GM12878 (cell line): ENCODE measurements at regions not wholly inside any gene's neighbourhood (a gene's known extent, or its start where the extent isn't known, plus 50 kb on each side); places are given as distances from the start of the nearest gene placed in this dataset.

Source experiments
- BCL11A ChIP-seq: IDR thresholded peaks from 2 replicates; pipeline ENCODE4 v1.6.1; 2011; ENCODE audit warnings: low read depth, low read length
- BHLHE40 ChIP-seq, 2 experiments: fragments of 450-650 bp in 1 of 2; IDR thresholded peaks; 2 replicates each; pipeline ENCODE4 v1.6.1; 2011 to 2017; ENCODE audit warnings: low read depth in 2 of 2, borderline replicate concordance in 1 of 2, improper control_type of control experiment in 1 of 2, low read length in 1 of 2, mild to moderate bottlenecking in 1 of 2
- CHD1 ChIP-seq: IDR thresholded peaks from 2 replicates; pipeline ENCODE4 v1.6.1; 2012; ENCODE audit warnings: low read depth, low read length, improper control_type of control experiment
- CHD2 ChIP-seq: IDR thresholded peaks from 2 replicates; pipeline ENCODE4 v1.6.1; 2011; ENCODE audit warnings: low read depth, low read length, improper control_type of control experiment, borderline replicate concordance
- CREM ChIP-seq: IDR thresholded peaks from 2 replicates; pipeline ENCODE4 v1.6.1; 2014; ENCODE audit warnings: antibody characterized with exemption, low read depth
- EP300 ChIP-seq, 2 experiments: fragments of 150-350 bp in 1 of 2; IDR thresholded peaks; 2 replicates each; pipeline ENCODE4 v1.6.1; 2011 to 2012; ENCODE audit warnings: low read depth in 2 of 2, low read length in 2 of 2, borderline replicate concordance in 1 of 2, improper control_type of control experiment in 1 of 2, inconsistent platforms in 1 of 2; ENCODE audit not compliant: control insufficient read depth in 1 of 2
- POLR2AphosphoS5 ChIP-seq: IDR thresholded peaks from 2 replicates; pipeline ENCODE4 v1.6.1; 2011; ENCODE audit warnings: mild to moderate bottlenecking, low read length, inconsistent platforms
- RAD21 ChIP-seq: IDR thresholded peaks from 2 replicates; pipeline ENCODE4 v1.6.1; 2011; ENCODE audit warnings: mild to moderate bottlenecking, low read depth, low read length, moderate library complexity; ENCODE audit not compliant: insufficient read depth
- SP1 ChIP-seq: IDR thresholded peaks from one replicate; pipeline ENCODE4 v1.6.1; 2011; ENCODE audit warnings: low read depth, low read length
- TAF1 ChIP-seq: IDR thresholded peaks from 2 replicates; pipeline ENCODE4 v1.6.1; 2011; ENCODE audit warnings: mild to moderate bottlenecking, low read depth, low read length, borderline replicate concordance
- ZNF207 ChIP-seq: fragments of 450-650 bp; IDR thresholded peaks from 2 replicates; pipeline ENCODE4 v1.6.1; 2014; ENCODE audit warnings: antibody characterized with exemption, mild to moderate bottlenecking, borderline replicate concordance
- TF ChIP-seq, protein P1 (sequence below): fragments of 450-650 bp; IDR thresholded peaks from 2 replicates; pipeline ENCODE4 v1.6.1; 2017; ENCODE audit warnings: mild to moderate bottlenecking, moderate library complexity

DNA sequence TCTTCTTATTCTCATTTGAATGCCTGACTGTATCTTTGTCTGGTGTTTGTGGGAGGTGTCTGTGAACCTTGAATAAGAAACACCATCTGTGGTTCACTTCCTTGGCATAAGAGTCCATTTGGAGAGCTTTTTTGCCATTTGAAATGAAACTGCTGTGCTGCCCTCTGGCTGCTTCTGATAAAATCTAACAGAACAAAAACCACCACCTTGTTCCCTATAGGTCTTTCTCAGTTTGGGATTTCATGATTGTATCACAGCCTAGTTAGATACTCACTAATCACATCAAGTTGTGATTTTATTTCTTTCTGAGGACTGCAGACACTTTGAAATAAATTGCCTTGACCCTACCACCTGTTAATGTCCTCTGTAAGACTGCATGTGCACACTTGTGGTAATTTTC, 102.7 kb upstream of the FAM13C start:
- no peak for TF ChIP-seq BHLHE40 (IDR thresholded peaks at IDR 0.05; ENCODE audit: borderline replicate concordance in 1 of 2, low read depth in 2 of 2, low read length in 1 of 2)
- TF ChIP-seq BCL11A = no peak
- TF ChIP-seq TAF1 = no peak
- no peak for TF ChIP-seq SP1
- TF ChIP-seq ZNF207 = no peak
- TF ChIP-seq CHD2 = no peak
- no peak for TF ChIP-seq POLR2AphosphoS5
- no peak for TF ChIP-seq CHD1
- TF ChIP-seq, protein P1, sequence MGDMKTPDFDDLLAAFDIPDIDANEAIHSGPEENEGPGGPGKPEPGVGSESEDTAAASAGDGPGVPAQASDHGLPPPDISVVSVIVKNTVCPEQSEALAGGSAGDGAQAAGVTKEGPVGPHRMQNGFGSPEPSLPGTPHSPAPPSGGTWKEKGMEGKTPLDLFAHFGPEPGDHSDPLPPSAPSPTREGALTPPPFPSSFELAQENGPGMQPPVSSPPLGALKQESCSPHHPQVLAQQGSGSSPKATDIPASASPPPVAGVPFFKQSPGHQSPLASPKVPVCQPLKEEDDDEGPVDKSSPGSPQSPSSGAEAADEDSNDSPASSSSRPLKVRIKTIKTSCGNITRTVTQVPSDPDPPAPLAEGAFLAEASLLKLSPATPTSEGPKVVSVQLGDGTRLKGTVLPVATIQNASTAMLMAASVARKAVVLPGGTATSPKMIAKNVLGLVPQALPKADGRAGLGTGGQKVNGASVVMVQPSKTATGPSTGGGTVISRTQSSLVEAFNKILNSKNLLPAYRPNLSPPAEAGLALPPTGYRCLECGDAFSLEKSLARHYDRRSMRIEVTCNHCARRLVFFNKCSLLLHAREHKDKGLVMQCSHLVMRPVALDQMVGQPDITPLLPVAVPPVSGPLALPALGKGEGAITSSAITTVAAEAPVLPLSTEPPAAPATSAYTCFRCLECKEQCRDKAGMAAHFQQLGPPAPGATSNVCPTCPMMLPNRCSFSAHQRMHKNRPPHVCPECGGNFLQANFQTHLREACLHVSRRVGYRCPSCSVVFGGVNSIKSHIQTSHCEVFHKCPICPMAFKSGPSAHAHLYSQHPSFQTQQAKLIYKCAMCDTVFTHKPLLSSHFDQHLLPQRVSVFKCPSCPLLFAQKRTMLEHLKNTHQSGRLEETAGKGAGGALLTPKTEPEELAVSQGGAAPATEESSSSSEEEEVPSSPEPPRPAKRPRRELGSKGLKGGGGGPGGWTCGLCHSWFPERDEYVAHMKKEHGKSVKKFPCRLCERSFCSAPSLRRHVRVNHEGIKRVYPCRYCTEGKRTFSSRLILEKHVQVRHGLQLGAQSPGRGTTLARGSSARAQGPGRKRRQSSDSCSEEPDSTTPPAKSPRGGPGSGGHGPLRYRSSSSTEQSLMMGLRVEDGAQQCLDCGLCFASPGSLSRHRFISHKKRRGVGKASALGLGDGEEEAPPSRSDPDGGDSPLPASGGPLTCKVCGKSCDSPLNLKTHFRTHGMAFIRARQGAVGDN = no peak
- TF ChIP-seq CREM = no peak
- TF ChIP-seq EP300 (IDR thresholded peaks at IDR 0.05; ENCODE audit: borderline replicate concordance in 1 of 2, control insufficient read depth in 1 of 2, low read depth in 2 of 2, low read length in 2 of 2) = no peak
- TF ChIP-seq RAD21 = no peak
